ENCODE measurements at regions not wholly inside any gene's neighbourhood (a gene's known extent, or its start where the extent isn't known, plus 50 kb on each side); places are given as distances from the start of the nearest gene placed in this dataset.

DNA sequence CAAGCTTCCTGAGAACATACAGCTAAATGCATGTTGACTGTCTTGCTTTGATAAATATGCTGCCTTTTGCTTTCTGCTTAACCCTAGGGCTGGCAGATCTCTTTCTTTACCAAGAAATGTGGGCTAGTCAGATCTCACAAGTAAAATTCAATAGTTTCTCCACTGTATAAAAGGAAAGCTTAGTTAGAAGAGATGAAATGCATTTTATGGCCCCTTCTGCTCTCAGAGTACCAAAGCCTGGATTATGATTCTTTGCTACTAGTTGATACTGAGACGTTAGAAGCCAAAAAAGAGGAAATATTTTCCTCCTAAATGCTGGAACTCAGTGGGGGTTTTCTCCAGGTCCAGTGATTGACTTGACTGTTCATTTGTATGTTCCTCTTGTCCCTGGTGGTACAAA, 552.7 kb downstream of the SNAPC1 start:
- TF ChIP-seq, protein P1, sequence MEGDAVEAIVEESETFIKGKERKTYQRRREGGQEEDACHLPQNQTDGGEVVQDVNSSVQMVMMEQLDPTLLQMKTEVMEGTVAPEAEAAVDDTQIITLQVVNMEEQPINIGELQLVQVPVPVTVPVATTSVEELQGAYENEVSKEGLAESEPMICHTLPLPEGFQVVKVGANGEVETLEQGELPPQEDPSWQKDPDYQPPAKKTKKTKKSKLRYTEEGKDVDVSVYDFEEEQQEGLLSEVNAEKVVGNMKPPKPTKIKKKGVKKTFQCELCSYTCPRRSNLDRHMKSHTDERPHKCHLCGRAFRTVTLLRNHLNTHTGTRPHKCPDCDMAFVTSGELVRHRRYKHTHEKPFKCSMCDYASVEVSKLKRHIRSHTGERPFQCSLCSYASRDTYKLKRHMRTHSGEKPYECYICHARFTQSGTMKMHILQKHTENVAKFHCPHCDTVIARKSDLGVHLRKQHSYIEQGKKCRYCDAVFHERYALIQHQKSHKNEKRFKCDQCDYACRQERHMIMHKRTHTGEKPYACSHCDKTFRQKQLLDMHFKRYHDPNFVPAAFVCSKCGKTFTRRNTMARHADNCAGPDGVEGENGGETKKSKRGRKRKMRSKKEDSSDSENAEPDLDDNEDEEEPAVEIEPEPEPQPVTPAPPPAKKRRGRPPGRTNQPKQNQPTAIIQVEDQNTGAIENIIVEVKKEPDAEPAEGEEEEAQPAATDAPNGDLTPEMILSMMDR (IDR thresholded peaks at IDR 0.05; ENCODE audit: low read depth, low read length), result no peak
- in situ Hi-C loops (cut with HindIII; ENCODE audit: low sequenced_read_pairs), result no loop called here
- no peak overlapping the region for H3K4me3 ChIP-seq (ENCODE audit: low read depth, low read length)
- no peak for DNase-seq (ENCODE audit: low read depth, low spot score)

DNA sequence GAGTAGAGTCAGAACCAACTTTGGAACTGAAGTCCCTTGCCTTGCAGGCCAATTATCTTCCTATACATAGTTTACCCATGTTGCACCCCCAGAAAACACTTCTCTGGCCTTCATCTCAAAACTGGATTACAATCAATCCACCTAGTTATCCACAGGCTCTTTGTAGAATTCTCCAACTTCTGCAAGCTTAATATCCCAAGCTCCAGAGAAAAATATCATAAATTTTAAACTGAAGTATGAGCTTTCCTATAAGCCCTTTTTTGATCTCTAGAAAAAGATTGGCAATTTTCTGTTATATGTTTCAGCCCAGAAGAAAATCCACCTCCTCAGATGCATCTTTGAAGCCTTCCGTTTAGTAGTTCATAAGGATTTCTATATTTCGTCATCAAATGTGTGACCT, 553.4 kb downstream of the SNAPC1 start:
- in situ Hi-C loops (cut with HindIII; ENCODE audit: low sequenced_read_pairs), result no loop called here
- TF ChIP-seq, protein P1 (IDR thresholded peaks at IDR 0.05; ENCODE audit: low read depth, low read length), result no peak
- no peak overlapping the region for H3K4me3 ChIP-seq (ENCODE audit: low read depth, low read length)
- DNase-seq (ENCODE audit: low read depth, low spot score), result no peak

DNA sequence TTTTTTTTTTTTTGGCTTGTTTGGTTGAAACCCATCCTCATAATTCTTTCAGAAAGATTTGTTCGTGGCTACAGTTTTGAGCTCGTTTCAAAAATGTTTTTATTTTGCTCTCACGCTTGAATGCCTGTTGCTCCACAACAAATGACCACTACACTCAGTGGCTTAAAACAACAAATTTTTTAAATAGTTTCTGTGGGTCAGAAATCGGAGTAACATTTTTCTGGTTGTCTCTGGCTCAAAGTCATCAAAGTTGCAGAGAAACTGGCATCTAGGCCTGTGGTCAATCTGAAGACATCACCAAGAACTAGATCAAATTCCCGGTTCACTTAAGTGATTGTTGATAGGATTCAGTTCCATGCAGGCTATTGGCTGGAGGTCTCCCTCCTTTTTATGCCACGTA, 560.0 kb downstream of the SNAPC1 start:
- TF ChIP-seq, protein P1 (IDR thresholded peaks at IDR 0.05; ENCODE audit: low read depth, low read length), result no peak
- in situ Hi-C loops (cut with HindIII; ENCODE audit: low sequenced_read_pairs), result no loop called here
- no peak for DNase-seq (ENCODE audit: low read depth, low spot score)
- no peak overlapping the region for H3K4me3 ChIP-seq (ENCODE audit: low read depth, low read length)

DNA sequence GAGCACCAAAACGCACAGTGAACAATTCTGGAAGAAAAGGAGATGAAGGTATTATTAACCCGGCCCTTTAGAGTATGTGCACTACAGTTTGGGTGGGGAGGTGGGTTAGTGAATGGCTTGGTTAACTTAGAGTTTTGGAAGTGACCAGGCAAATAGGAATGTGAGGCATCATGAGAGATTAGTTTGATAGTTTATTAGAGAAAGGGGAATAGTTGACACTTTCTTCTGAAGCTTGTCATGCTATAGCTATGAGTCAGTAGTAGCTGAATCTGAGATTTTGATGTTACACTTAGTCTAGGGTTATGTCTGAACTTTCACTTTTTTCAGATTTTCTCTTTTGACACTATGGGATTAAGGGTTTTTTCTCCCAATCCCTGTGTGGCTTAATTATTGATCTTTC, 567.2 kb downstream of the SNAPC1 start:
- peak; percentile 22 for DNase-seq (ENCODE audit: low read depth, low spot score)
- no peak overlapping the region for H3K4me3 ChIP-seq (ENCODE audit: low read depth, low read length)
- TF ChIP-seq, protein P1 (IDR thresholded peaks at IDR 0.05; ENCODE audit: low read depth, low read length), result no peak
- in situ Hi-C loops (cut with HindIII; ENCODE audit: low sequenced_read_pairs), result no loop called here

DNA sequence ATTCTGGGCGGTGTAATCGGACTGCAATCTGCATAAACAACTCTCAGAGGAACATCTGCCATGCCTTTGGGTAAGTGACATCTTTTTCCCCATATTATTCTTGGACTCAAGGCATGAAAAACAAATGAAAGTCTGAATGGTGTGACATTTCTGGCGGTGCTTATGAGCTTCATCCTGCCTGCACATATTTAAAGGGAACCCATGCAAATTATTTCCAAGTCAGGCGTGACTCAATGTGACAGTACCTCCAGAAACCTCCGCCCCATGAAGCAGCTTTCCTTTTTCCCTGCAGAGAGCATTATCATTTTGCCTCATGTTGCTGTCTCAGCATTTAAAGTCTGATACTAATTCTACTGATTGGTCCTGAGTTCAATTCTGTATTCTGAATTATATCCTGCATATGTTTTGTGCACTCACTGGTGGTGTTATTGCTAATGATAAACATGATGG, 585.4 kb downstream of the SNAPC1 start:
- TF ChIP-seq, protein P1 (IDR thresholded peaks at IDR 0.05; ENCODE audit: low read depth, low read length), result no peak
- DNase-seq (ENCODE audit: low read depth, low spot score), result no peak
- no peak overlapping the region for H3K4me3 ChIP-seq (ENCODE audit: low read depth, low read length)
- in situ Hi-C loops (cut with HindIII; ENCODE audit: low sequenced_read_pairs), result no loop called here

DNA sequence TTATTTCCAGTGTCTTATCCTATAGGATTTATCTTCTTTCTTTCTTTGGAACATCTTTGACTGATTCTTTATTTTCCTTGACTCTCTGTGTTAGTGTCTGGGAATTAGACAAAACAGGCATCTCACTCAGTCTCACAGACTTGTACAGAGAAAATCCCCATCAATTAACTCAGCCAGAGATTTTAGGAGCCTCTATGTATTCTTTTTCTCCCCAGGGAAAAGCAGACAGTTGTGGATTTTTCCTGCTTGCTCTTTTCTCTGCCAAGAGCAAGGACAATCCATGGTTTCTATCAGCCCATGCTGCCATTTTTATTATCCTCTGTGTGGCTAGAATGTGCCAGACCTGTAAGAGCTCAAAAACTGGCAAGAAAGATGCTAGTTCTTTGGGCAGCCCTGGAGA, 595.1 kb downstream of the SNAPC1 start:
- in situ Hi-C loops (cut with HindIII; ENCODE audit: low sequenced_read_pairs), result no loop called here
- no peak for DNase-seq (ENCODE audit: low read depth, low spot score)
- no peak overlapping the region for H3K4me3 ChIP-seq (ENCODE audit: low read depth, low read length)
- TF ChIP-seq, protein P1 (IDR thresholded peaks at IDR 0.05; ENCODE audit: low read depth, low read length), result no peak

DNA sequence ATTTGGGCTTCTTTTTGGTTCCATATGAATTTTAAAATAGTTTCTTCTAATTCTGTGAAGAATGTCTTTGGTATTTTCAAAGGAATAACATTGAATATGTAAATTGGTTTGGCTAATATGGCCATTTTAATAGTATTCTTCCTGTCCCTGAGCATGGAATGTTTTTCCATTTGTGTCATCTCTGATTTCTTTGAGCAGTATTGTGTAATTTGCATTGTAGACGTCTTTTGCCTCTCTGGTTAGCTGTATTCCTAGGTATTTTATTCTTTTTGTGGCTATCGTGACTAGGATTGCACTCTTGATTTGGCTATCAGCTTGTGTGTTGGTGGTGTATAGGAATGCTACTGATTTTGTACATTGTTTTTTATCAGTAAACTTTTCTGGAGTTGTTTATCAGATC, 601.9 kb downstream of the SNAPC1 start:
- no peak for DNase-seq (ENCODE audit: low read depth, low spot score)
- H3K4me3 ChIP-seq (ENCODE audit: low read depth, low read length), result no peak overlapping the region
- TF ChIP-seq, protein P1 (IDR thresholded peaks at IDR 0.05; ENCODE audit: low read depth, low read length), result no peak
- in situ Hi-C loops (cut with HindIII; ENCODE audit: low sequenced_read_pairs), result no loop called here
